Right lobe of liver (tissue), 4 donors: ENCODE measurements at regions not wholly inside any gene's neighbourhood (a gene's known extent, or its start where the extent isn't known, plus 50 kb on each side); places are given as distances from the start of the nearest gene placed in this dataset.

Source experiments
- CTCF ChIP-seq, 4 donors: fragments of 200-600 bp in 3 of 4; fragments of 450-650 bp in 1 of 4; IDR thresholded peaks; one replicate each; pipeline versions ENCODE4 v1.5.1 to v1.8.0; 2016 to 2022; ENCODE audit warnings: antibody characterized with exemption in 4 of 4, mild to moderate bottlenecking in 2 of 4
- POLR2A ChIP-seq: fragments of 450-650 bp; IDR thresholded peaks from one replicate; pipeline ENCODE4 v1.6.1; 2017; ENCODE audit warnings: antibody characterized with exemption, mild to moderate bottlenecking
- donor health status: DM: no; HTN: no; CAD: no.
- donor health status: DM: no; HTN: no; CAD: no.
- donor health status: DM: no; HTN: yes; CAD: no.

GRCh38 chr1:235919127-235919832, 52.6 kb upstream of the LYST start:
- TF ChIP-seq POLR2A (no peak), CTCF (IDR thresholded peaks at IDR 0.05) (no peak)
